ENCODE measurements at regions not wholly inside any gene's neighbourhood (a gene's known extent, or its start where the extent isn't known, plus 50 kb on each side); places are given as distances from the start of the nearest gene placed in this dataset.
"Not testable (repeated sequence)": the region's sequence is repeated elsewhere in the genome, so short reads cannot be mapped to it uniquely, and the experiment has no call there.

- no peak for DNase-seq (ENCODE audit: extremely low read depth, low read depth)
Observed at GRCh38 chr1:168825129-168825528, 96.1 kb upstream of the DPT start.

- no peak for DNase-seq (ENCODE audit: extremely low read depth, low read depth)
Observed at GRCh38 chr1:168825820-168826219, 96.8 kb upstream of the DPT start.

- DNase-seq (ENCODE audit: extremely low read depth, low read depth) = no peak
Observed at GRCh38 chr1:168826269-168826668, 97.3 kb upstream of the DPT start.

GRCh38 chr1:168827557-168827956 lies 98.6 kb upstream of the DPT start:
- no peak for DNase-seq (ENCODE audit: extremely low read depth, low read depth)

GRCh38 chr1:168829876-168830275 lies 100.9 kb upstream of the DPT start:
- DNase-seq (ENCODE audit: extremely low read depth, low read depth) = no peak

- DNase-seq (ENCODE audit: extremely low read depth, low read depth) = no peak
Observed at GRCh38 chr1:168830562-168830961, 101.6 kb upstream of the DPT start.

GRCh38 chr1:168832661-168833060 lies 103.7 kb upstream of the DPT start:
- no peak for DNase-seq (ENCODE audit: extremely low read depth, low read depth)

- DNase-seq (ENCODE audit: extremely low read depth, low read depth) = no peak
Observed at GRCh38 chr1:168833362-168833761, 104.4 kb upstream of the DPT start.

- DNase-seq (ENCODE audit: extremely low read depth, low read depth) = no peak
Observed at GRCh38 chr1:168833801-168834224, 104.8 kb upstream of the DPT start.

GRCh38 chr1:168834225-168834872 lies 105.3 kb upstream of the DPT start:
- DNase-seq (ENCODE audit: extremely low read depth, low read depth) = no peak

GRCh38 chr1:168835176-168835575 lies 106.2 kb upstream of the DPT start:
- no peak for DNase-seq (ENCODE audit: extremely low read depth, low read depth)

- no peak for DNase-seq (ENCODE audit: extremely low read depth, low read depth)
Observed at GRCh38 chr1:168835791-168836190, 106.8 kb upstream of the DPT start.

- no peak for DNase-seq (ENCODE audit: extremely low read depth, low read depth)
Observed at GRCh38 chr1:168836469-168836868, 107.5 kb upstream of the DPT start.

- not testable (repeated sequence) for DNase-seq (ENCODE audit: extremely low read depth, low read depth)
Observed at GRCh38 chr1:168837230-168837629, 108.2 kb upstream of the DPT start.

- no peak for DNase-seq (ENCODE audit: extremely low read depth, low read depth)
Observed at GRCh38 chr1:168842306-168842705, 113.3 kb upstream of the DPT start.

GRCh38 chr1:168842916-168843315 lies 113.9 kb upstream of the DPT start:
- no peak for DNase-seq (ENCODE audit: extremely low read depth, low read depth)

- DNase-seq (ENCODE audit: extremely low read depth, low read depth) = no peak
Observed at GRCh38 chr1:168843401-168843800, 114.4 kb upstream of the DPT start.

- DNase-seq (ENCODE audit: extremely low read depth, low read depth) = no peak
Observed at GRCh38 chr1:168843950-168844349, 114.9 kb upstream of the DPT start.

GRCh38 chr1:168845140-168845539 lies 116.1 kb upstream of the DPT start:
- DNase-seq (ENCODE audit: extremely low read depth, low read depth) = no peak

- no peak for DNase-seq (ENCODE audit: extremely low read depth, low read depth)
Observed at GRCh38 chr1:168848051-168848450, 119.0 kb upstream of the DPT start.

GRCh38 chr1:168861421-168862004 lies 132.5 kb upstream of the DPT start:
- DNase-seq (ENCODE audit: extremely low read depth, low read depth) = no peak

- DNase-seq (ENCODE audit: extremely low read depth, low read depth) = no peak
Observed at GRCh38 chr1:168863772-168864171, 134.8 kb upstream of the DPT start.

- DNase-seq (ENCODE audit: extremely low read depth, low read depth) = no peak
Observed at GRCh38 chr1:168864266-168864665, 135.3 kb upstream of the DPT start.
